DOHH2 (cell line): ENCODE measurements at regions not wholly inside any gene's neighbourhood (a gene's known extent, or its start where the extent isn't known, plus 50 kb on each side); places are given as distances from the start of the nearest gene placed in this dataset.

Experiments
- H3F3A ChIP-seq: fragments of 200-600 bp; sonication (generic), shearing (Covaris generic); 2 replicates; pipeline ENCODE4 v1.6.0; 2016; ENCODE audit warnings: antibody characterized with exemption, mild to moderate bottlenecking; ENCODE audit not compliant: control insufficient read depth, insufficient read depth
- H3K27ac ChIP-seq: fragments of 200-600 bp; sonication (generic); 2 replicates; pipeline ENCODE4 v1.5.1; 2014; ENCODE audit warnings: low read depth, mild to moderate bottlenecking, low read length, moderate library complexity
- H3K27me3 ChIP-seq: fragments of 200-600 bp; sonication (generic); 2 replicates; pipeline ENCODE4 v1.6.1; 2014; ENCODE audit warnings: mild to moderate bottlenecking, low read length, mixed read lengths; ENCODE audit not compliant: control insufficient read depth
- H3K36me3 ChIP-seq: fragments of 200-600 bp; sonication (generic); 2 replicates; pipeline ENCODE4 v1.6.1; 2014; ENCODE audit warnings: mild to moderate bottlenecking, low read length, moderate library complexity, mixed read lengths; ENCODE audit not compliant: control insufficient read depth
- H3K4me1 ChIP-seq: fragments of 200-600 bp; sonication (generic); 2 replicates; pipeline ENCODE4 v1.6.1; 2014; ENCODE audit warnings: mild to moderate bottlenecking, low read length, mixed read lengths; ENCODE audit not compliant: control insufficient read depth
- H3K4me2 ChIP-seq: fragments of 200-600 bp; sonication (generic); 2 replicates; pipeline ENCODE4 v1.6.0; 2014; ENCODE audit warnings: mild to moderate bottlenecking, low read length, moderate library complexity
- H3K4me3 ChIP-seq: fragments of 200-600 bp; sonication (generic); 2 replicates; pipeline ENCODE4 v1.5.1; 2014; ENCODE audit warnings: mild to moderate bottlenecking, low read length, mixed read lengths
- H3K79me2 ChIP-seq: fragments of 200-600 bp; sonication (generic); 2 replicates; pipeline ENCODE4 v1.6.1; 2014; ENCODE audit warnings: mild to moderate bottlenecking, low read length, mixed read lengths; ENCODE audit not compliant: control insufficient read depth
- H3K9me2 ChIP-seq: fragments of 200-600 bp; sonication (generic); replicated peaks from 2 replicates; pipeline ENCODE4 v1.6.1; 2014; ENCODE audit warnings: mild to moderate bottlenecking, low read length, mixed read lengths; ENCODE audit not compliant: control insufficient read depth
- H3K9me3 ChIP-seq: fragments of 200-600 bp; sonication (generic); 2 replicates; pipeline ENCODE4 v1.6.1; 2014; ENCODE audit warnings: antibody characterized with exemption, low read length, mixed read lengths; ENCODE audit not compliant: control insufficient read depth, insufficient read depth
- H4K20me1 ChIP-seq: fragments of 200-600 bp; sonication (generic); 2 replicates; pipeline ENCODE4 v1.6.0; 2014; ENCODE audit warnings: low read depth, mild to moderate bottlenecking, antibody characterized with exemption, low read length, moderate library complexity; ENCODE audit not compliant: control insufficient read depth, insufficient read depth
- EZH2phosphoT487 ChIP-seq: fragments of 200-600 bp; sonication (generic); IDR thresholded peaks from 2 replicates; pipeline ENCODE4 v1.6.1; 2017; ENCODE audit warnings: borderline replicate concordance, mild to moderate bottlenecking, antibody characterized with exemption, low read length, moderate library complexity, mixed read lengths
- TF ChIP-seq, protein P1 (sequence below): fragments of 200-600 bp; sonication (generic); IDR thresholded peaks from one replicate; pipeline ENCODE4 v1.5.1; 2014; ENCODE audit warnings: antibody characterized with exemption, mild to moderate bottlenecking, low read depth, low read length; ENCODE audit not compliant: poor library complexity, severe bottlenecking

DNA sequence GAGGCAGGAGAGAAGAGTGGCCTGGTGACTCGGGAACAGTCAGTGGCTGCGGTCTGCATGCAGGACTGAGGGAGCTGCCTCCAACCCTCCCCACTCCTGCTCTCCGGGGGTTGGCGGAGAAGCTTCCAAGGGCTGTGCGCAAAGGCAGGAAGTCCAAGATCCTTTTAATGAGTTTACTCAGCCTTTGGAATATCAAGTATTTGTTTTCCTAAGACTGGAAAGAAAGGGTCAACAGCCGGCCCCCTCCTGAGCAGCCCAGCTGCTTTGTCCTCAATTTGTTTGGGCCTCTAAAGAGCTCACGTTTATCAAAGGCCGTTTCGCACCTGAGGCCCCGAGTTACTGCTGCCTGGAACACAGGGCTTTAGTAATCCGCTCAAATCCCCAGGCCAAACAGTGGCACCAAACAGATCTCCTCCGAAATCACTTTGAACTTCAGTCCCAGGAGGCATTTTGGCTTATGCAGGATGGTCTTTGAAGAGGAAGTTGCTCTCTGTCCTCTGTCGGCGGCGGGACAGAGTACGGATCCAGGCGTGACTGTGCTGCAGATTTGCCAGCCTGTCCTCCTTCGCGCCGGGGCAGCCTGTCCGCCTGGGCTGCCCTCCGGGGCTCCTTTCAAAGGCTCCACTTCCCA lies 117.2 kb upstream of the FZD10 start:
- Histone ChIP-seq H3K36me3 (no peaks in the 10 kb centered on the region), H3K79me2 (no peaks in the 10 kb centered on the region), H3K4me1 (peaks cover 7% of the 10 kb centered on the region), H3K9me3 (peaks cover 18% of the 10 kb centered on the region; the same call in 1 of the 2 replicates), H3K4me2 (no peak overlapping the region), H3K27me3 (no peaks in the 10 kb centered on the region), H4K20me1 (no peaks in the 10 kb centered on the region), H3K27ac (no peak overlapping the region), H3K4me3 (no peak overlapping the region), H3K9me2 (no peaks in the 10 kb centered on the region), H3F3A (peaks cover 7% of the 10 kb centered on the region)
- TF ChIP-seq, protein P1, sequence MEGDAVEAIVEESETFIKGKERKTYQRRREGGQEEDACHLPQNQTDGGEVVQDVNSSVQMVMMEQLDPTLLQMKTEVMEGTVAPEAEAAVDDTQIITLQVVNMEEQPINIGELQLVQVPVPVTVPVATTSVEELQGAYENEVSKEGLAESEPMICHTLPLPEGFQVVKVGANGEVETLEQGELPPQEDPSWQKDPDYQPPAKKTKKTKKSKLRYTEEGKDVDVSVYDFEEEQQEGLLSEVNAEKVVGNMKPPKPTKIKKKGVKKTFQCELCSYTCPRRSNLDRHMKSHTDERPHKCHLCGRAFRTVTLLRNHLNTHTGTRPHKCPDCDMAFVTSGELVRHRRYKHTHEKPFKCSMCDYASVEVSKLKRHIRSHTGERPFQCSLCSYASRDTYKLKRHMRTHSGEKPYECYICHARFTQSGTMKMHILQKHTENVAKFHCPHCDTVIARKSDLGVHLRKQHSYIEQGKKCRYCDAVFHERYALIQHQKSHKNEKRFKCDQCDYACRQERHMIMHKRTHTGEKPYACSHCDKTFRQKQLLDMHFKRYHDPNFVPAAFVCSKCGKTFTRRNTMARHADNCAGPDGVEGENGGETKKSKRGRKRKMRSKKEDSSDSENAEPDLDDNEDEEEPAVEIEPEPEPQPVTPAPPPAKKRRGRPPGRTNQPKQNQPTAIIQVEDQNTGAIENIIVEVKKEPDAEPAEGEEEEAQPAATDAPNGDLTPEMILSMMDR, result no peak
- no peak for TF ChIP-seq EZH2phosphoT487

DNA sequence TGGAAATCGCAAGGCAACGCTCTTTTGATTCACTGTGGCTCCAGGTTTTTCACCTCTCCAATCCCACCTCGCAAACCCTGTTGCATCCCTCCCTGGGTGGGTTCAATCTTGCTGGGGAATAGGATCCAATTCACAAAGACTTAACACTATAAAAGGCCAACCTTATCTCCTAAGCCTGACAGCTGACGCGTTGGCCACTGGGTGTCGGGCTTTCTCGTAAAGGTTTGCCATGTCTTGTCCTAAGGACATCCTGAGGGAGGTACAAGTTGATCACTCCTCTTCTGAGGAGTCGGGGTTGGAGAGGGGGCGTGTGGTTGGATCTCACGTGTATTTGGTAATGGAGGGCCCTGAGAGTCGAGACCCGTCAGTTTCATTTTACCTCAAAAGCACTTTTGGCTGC lies 112.6 kb upstream of the FZD10 start:
- Histone ChIP-seq H3K4me2 (no peak overlapping the region), H3K27me3 (no peaks in the 10 kb centered on the region), H3K79me2 (no peaks in the 10 kb centered on the region), H3K27ac (no peak overlapping the region), H3F3A (peaks cover 2% of the 10 kb centered on the region; the same call in 1 of the 2 replicates), H4K20me1 (no peaks in the 10 kb centered on the region), H3K36me3 (no peaks in the 10 kb centered on the region), H3K4me1 (peaks cover 7% of the 10 kb centered on the region), H3K9me2 (no peaks in the 10 kb centered on the region), H3K9me3 (peaks cover 2% of the 10 kb centered on the region; the same call in 1 of the 2 replicates), H3K4me3 (no peak overlapping the region)
- TF ChIP-seq, protein P1, result no peak
- TF ChIP-seq EZH2phosphoT487, result no peak

DNA sequence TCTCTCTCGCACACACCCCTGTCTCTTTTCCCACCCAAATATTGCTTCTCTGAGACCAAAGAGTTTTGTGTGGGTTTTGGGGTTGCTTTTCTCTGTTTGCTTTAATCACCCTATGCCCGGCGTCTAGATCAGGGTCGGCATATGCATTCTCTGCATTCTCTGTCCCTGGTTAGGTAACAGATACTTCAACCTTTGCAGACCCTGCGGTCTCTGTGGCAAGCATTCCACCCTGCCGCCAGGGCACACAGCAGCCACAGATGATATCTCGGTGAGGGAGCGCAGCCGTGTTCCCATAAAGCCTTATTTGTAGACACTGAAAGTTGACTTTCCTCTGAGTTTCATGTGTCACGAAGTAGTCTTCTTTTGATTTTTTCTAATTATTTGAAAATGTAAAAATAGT lies 110.4 kb upstream of the FZD10 start:
- H3K79me2 ChIP-seq, result no peaks in the 10 kb centered on the region
- no peaks in the 10 kb centered on the region for H3K27me3 ChIP-seq
- no peaks in the 10 kb centered on the region for H3K9me2 ChIP-seq
- no peak overlapping the region for H3K4me2 ChIP-seq
- no peak overlapping the region for H3K27ac ChIP-seq
- peaks cover 5% of the 10 kb centered on the region; the same call in 1 of the 2 replicates for H3F3A ChIP-seq
- peaks cover 12% of the 10 kb centered on the region; the same call in 1 of the 2 replicates for H3K9me3 ChIP-seq
- peaks cover 7% of the 10 kb centered on the region for H3K4me1 ChIP-seq
- no peak overlapping the region for H3K4me3 ChIP-seq
- no peak for TF ChIP-seq EZH2phosphoT487
- TF ChIP-seq, protein P1, result no peak
- no peaks in the 10 kb centered on the region for H4K20me1 ChIP-seq
- H3K36me3 ChIP-seq, result no peaks in the 10 kb centered on the region
